GM18873 (cell line): ENCODE measurements at regions not wholly inside any gene's neighbourhood (a gene's known extent, or its start where the extent isn't known, plus 50 kb on each side); places are given as distances from the start of the nearest gene placed in this dataset.
A peak's percentile ranks its signal among the peaks of the same experiment; 100 is the strongest.
"Not testable (repeated sequence)": the region's sequence is repeated elsewhere in the genome, so short reads cannot be mapped to it uniquely, and the experiment has no call there.

Experiments used
- ATAC-seq: cut with Tn5 transposase; IDR thresholded peaks from one replicate; pipeline ENCODE4 v1.9.1; 2021; ENCODE audit warnings: mild to moderate bottlenecking, moderate library complexity, moderate number of reproducible peaks; ENCODE audit not compliant: unreplicated experiment, low FRiP score

- no peak for ATAC-seq
Measured at GRCh38 chr3:181358060-181358459, 353.7 kb upstream of the SOX2 start.

- ATAC-seq = no peak
Measured at GRCh38 chr3:181354140-181354539, 357.6 kb upstream of the SOX2 start.

- ATAC-seq = no peak
Measured at GRCh38 chr3:181344331-181344730, 354.8 kb upstream of the DNAJC19 start.

GRCh38 chr3:181336597-181336996 lies 347.1 kb upstream of the DNAJC19 start:
- ATAC-seq = no peak

GRCh38 chr3:181333394-181333793 lies 343.9 kb upstream of the DNAJC19 start:
- ATAC-seq = no peak

GRCh38 chr3:181330821-181331563 lies 341.5 kb upstream of the DNAJC19 start:
- ATAC-seq = no peak

- no peak for ATAC-seq
Measured at GRCh38 chr3:181330257-181330656, 340.7 kb upstream of the DNAJC19 start.

- ATAC-seq = no peak
Measured at GRCh38 chr3:181329024-181329423, 339.5 kb upstream of the DNAJC19 start.

- ATAC-seq = no peak
Measured at GRCh38 chr3:181328346-181328745, 338.8 kb upstream of the DNAJC19 start.

- ATAC-seq = no peak
Measured at GRCh38 chr3:181327349-181327748, 337.8 kb upstream of the DNAJC19 start.

- ATAC-seq = no peak
Measured at GRCh38 chr3:181326637-181327223, 337.2 kb upstream of the DNAJC19 start.

GRCh38 chr3:181324516-181324915 lies 335.0 kb upstream of the DNAJC19 start:
- ATAC-seq = not testable (repeated sequence)

GRCh38 chr3:181318321-181318720 lies 328.8 kb upstream of the DNAJC19 start:
- no peak for ATAC-seq

- ATAC-seq = no peak
Measured at GRCh38 chr3:181317508-181317907, 328.0 kb upstream of the DNAJC19 start.

GRCh38 chr3:181316482-181316881 lies 326.9 kb upstream of the DNAJC19 start:
- no peak for ATAC-seq

- ATAC-seq = no peak
Measured at GRCh38 chr3:181313335-181313734, 323.8 kb upstream of the DNAJC19 start.

- no peak for ATAC-seq
Measured at GRCh38 chr3:181311186-181311585, 321.6 kb upstream of the DNAJC19 start.

- ATAC-seq = no peak
Measured at GRCh38 chr3:181302960-181303359, 313.4 kb upstream of the DNAJC19 start.

- ATAC-seq = no peak
Measured at GRCh38 chr3:181300033-181300432, 310.5 kb upstream of the DNAJC19 start.

- no peak for ATAC-seq
Measured at GRCh38 chr3:181298421-181298820, 308.9 kb upstream of the DNAJC19 start.

GRCh38 chr3:181292984-181293383 lies 303.4 kb upstream of the DNAJC19 start:
- ATAC-seq = peak; percentile 88

GRCh38 chr3:181290941-181291340 lies 301.4 kb upstream of the DNAJC19 start:
- ATAC-seq = no peak
